Left hindlimb (tissue), 1 donor: ENCODE measurements at regions not wholly inside any gene's neighbourhood (a gene's known extent, or its start where the extent isn't known, plus 50 kb on each side); places are given as distances from the start of the nearest gene placed in this dataset.
"Not testable (repeated sequence)": the region's sequence is repeated elsewhere in the genome, so short reads cannot be mapped to it uniquely, and the experiment has no call there.

Experiments used
- DNase-seq: peaks from one replicate; pipeline ENCODE4 v3.0.0-alpha.2; 2018

DNA sequence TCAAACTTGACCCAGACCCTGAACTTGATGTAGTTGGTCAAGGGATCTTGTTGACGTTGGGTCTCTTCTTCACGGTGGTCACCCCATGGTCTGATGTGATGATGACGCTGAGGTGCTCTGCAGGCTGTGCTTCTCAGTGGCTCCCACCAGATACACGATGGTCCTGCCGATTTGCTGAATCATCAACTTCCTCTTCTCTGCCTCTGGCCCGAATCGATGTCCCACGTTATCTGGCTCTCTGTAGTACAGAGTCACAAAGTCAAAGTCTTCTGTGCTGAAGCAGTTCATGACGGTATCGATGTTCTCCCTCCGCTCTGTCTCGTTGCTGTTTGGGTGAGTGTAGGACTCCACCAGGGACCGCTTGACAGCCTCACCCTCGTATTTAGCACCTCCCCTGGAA, 58.5 kb upstream of the ZNF195 start:
- not testable (repeated sequence) for DNase-seq

DNA sequence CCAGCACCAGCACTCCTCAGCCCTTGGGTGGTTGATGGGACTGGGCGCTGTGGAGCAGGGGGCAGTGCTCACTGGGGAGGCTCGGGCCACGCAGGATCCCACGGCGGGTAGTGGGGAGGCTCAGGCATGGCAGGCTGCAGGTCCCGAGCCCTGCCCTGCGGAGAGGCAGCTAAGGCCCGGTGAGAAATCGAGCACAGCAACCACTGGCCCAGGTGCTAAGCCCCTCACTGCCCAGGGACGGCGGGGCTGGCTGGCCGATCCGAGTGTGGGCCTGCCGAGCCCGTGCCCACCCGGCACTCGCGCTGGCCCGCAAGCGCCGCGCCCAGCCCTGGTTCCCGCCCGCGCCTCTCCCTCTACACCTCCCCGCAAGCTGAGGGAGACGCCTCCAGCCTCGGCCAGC, 56.0 kb upstream of the ZNF195 start:
- no peak for DNase-seq

DNA sequence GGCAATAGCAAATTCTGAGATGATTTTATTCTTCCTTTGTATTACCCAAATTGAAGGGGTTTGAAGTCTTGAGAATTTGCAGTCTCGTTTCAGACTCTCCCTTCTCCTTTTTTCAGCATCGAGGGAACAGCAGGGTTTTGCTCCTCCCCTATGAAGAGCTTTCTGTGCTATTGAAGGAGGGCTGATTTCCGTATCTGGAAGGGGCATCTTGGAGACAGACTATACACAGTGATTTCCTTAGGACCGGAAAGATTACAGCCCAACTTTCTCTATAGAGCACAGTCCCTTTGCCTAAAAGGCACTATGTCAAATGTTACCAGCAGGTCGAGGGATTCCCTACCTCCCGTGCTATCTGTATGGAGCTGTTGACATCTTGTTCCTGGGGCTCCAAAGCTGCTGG, 50.2 kb upstream of the ZNF195 start:
- DNase-seq, result not testable (repeated sequence)
